Right lobe of liver (tissue), 4 donors: ENCODE measurements at regions not wholly inside any gene's neighbourhood (a gene's known extent, or its start where the extent isn't known, plus 50 kb on each side); places are given as distances from the start of the nearest gene placed in this dataset.

Experiments used
- POLR2A ChIP-seq: fragments of 450-650 bp; IDR thresholded peaks from one replicate; pipeline ENCODE4 v1.6.1; 2017; ENCODE audit warnings: antibody characterized with exemption, mild to moderate bottlenecking
- TF ChIP-seq, protein P1 (sequence below), 4 donors: fragments of 200-600 bp in 3 of 4; fragments of 450-650 bp in 1 of 4; IDR thresholded peaks; one replicate each; pipeline versions ENCODE4 v1.5.1 to v1.8.0; 2016 to 2022; ENCODE audit warnings: antibody characterized with exemption in 4 of 4, mild to moderate bottlenecking in 2 of 4
- donor health status: DM: no; HTN: no; CAD: no.
- donor health status: DM: no; HTN: no; CAD: no.
- donor health status: DM: no; HTN: yes; CAD: no.

DNA sequence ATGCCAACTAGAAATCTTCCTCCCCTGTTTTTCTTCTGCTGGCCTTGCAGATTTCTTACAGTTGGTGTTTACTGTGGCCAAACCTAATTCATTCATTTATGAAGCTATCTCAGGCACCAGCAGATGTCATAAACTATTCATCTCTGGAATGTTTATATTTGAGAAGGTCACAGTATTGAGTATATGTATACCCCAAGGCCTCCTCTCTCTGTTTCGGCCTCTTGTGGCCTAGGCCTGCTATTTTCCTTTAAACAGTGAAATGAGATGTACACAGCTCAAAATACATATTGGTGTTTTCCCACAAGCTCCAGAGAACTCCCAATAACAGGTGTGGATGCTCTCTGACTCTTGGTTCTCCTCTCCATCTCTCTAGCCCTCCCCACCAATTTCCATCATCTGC, 520.7 kb upstream of the CAMK1G start:
- TF ChIP-seq, protein P1, sequence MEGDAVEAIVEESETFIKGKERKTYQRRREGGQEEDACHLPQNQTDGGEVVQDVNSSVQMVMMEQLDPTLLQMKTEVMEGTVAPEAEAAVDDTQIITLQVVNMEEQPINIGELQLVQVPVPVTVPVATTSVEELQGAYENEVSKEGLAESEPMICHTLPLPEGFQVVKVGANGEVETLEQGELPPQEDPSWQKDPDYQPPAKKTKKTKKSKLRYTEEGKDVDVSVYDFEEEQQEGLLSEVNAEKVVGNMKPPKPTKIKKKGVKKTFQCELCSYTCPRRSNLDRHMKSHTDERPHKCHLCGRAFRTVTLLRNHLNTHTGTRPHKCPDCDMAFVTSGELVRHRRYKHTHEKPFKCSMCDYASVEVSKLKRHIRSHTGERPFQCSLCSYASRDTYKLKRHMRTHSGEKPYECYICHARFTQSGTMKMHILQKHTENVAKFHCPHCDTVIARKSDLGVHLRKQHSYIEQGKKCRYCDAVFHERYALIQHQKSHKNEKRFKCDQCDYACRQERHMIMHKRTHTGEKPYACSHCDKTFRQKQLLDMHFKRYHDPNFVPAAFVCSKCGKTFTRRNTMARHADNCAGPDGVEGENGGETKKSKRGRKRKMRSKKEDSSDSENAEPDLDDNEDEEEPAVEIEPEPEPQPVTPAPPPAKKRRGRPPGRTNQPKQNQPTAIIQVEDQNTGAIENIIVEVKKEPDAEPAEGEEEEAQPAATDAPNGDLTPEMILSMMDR (IDR thresholded peaks at IDR 0.05) = no peak
- no peak for TF ChIP-seq POLR2A
